Activated CD4-positive, alpha-beta T cell treated with anti-CD3 and anti-CD28 coated beads, Interleukin-2, amount 10 ng/mL, durations not matched to agents 24 days and 14 days (primary cell): ENCODE measurements at regions not wholly inside any gene's neighbourhood (a gene's known extent, or its start where the extent isn't known, plus 50 kb on each side); places are given as distances from the start of the nearest gene placed in this dataset.
"Not testable (repeated sequence)": the region's sequence is repeated elsewhere in the genome, so short reads cannot be mapped to it uniquely, and the experiment has no call there.

Experiments
- DNase-seq: peaks from one replicate; pipeline ENCODE4 v3.0.0; 2022
- H3K27ac Mint-ChIP-seq: one replicate; pipeline ENCODE4 v1.8.0; 2022; ENCODE audit warnings: mild to moderate bottlenecking, mixed read lengths
- H3K27me3 Mint-ChIP-seq: one replicate; pipeline ENCODE4 v1.8.0; 2022; ENCODE audit warnings: mixed read lengths
- H3K36me3 Mint-ChIP-seq: one replicate; pipeline ENCODE4 v1.8.0; 2022; ENCODE audit warnings: low read depth, mild to moderate bottlenecking, mixed read lengths
- H3K4me1 Mint-ChIP-seq: one replicate; pipeline ENCODE4 v1.8.0; 2021; ENCODE audit warnings: mixed read lengths
- H3K4me3 Mint-ChIP-seq: one replicate; pipeline ENCODE4 v1.8.0; 2022; ENCODE audit warnings: mild to moderate bottlenecking, moderate library complexity, mixed read lengths
- H3K9me3 Mint-ChIP-seq: one replicate; pipeline ENCODE4 v1.8.0; 2021; ENCODE audit warnings: mixed read lengths
- intact Hi-C: fragments of 100-400 bp; cut with micrococcal nuclease; formaldehyde crosslinking; loops from one replicate; pipeline ENCODE4 v1.15.1; 2023

DNA sequence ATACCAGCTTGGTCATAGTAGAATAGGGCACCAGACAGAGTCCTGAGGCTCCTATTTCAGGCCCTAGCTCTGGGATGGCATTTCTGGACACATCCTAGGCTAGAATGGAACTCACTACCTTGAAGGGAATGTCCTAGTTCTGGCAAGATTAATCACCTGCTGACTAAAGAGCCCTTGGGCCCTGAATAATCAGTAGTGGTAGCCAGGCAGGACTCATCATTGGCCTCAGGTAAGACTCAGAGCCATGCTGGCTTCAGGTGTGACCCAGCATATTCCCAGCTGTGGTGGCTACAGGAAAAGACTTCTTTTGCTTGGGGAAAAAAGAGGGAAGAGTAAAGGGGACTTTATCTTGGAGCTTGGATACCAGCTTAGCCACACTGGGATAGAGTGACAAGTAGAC is 131.0 kb upstream of the SRD5A2 start:
- DNase-seq: no peak
- intact Hi-C loops: no loop called here
- no peaks in the 10 kb centered on the region for H3K4me1 Mint-ChIP-seq
- H3K36me3 Mint-ChIP-seq: no peaks in the 10 kb centered on the region
- H3K27me3 Mint-ChIP-seq: no peaks in the 10 kb centered on the region
- H3K27ac Mint-ChIP-seq: no peak overlapping the region
- H3K9me3 Mint-ChIP-seq: no peaks in the 10 kb centered on the region
- H3K4me3 Mint-ChIP-seq: no peak overlapping the region

GRCh38 chr2:31710121-31710520 is 129.4 kb upstream of the SRD5A2 start:
- intact Hi-C loops: no loop called here
- Mint-ChIP-seq H3K4me3 (no peak overlapping the region), H3K36me3 (no peaks in the 10 kb centered on the region), H3K4me1 (no peaks in the 10 kb centered on the region), H3K27ac (no peak overlapping the region), H3K27me3 (no peaks in the 10 kb centered on the region), H3K9me3 (no peaks in the 10 kb centered on the region)
- no peak for DNase-seq

GRCh38 chr2:31707992-31708391 is 127.3 kb upstream of the SRD5A2 start:
- Mint-ChIP-seq H3K9me3 (peaks cover 3% of the 10 kb centered on the region), H3K36me3 (no peaks in the 10 kb centered on the region), H3K4me3 (no peak overlapping the region), H3K4me1 (no peaks in the 10 kb centered on the region), H3K27me3 (no peaks in the 10 kb centered on the region), H3K27ac (no peak overlapping the region)
- intact Hi-C loops: no loop called here
- no peak for DNase-seq

- intact Hi-C loops: no loop called here
- Mint-ChIP-seq H3K27ac (no peak overlapping the region), H3K4me3 (no peak overlapping the region), H3K27me3 (no peaks in the 10 kb centered on the region), H3K36me3 (no peaks in the 10 kb centered on the region), H3K4me1 (no peaks in the 10 kb centered on the region), H3K9me3 (peaks cover 9% of the 10 kb centered on the region)
- DNase-seq: no peak
These were observed 123.9 kb upstream of the SRD5A2 start for GRCh38 chr2:31704561-31705212.

DNA sequence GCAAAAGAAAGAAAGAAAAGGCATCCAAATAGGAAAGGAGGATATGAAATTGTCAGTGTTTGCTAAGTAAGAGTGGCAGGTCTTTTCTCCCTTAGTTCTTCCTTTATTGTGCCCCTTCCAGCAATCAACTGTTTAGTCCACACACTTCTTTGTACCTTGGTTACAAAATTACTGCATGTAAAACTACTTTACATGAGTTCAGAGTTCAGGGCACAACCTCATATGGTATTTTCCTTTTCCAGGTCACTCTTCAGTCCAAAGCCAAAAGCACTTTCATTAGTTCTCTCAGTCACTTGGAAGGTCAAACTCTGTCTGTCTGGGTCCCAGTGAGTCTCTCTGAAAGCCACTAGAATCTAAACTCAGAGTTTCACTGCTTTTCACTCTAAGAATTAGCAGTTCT is 122.5 kb upstream of the SRD5A2 start:
- intact Hi-C loops: no loop called here
- no peak overlapping the region for H3K27ac Mint-ChIP-seq
- no peak overlapping the region for H3K4me3 Mint-ChIP-seq
- no peaks in the 10 kb centered on the region for H3K4me1 Mint-ChIP-seq
- H3K9me3 Mint-ChIP-seq: peaks cover 14% of the 10 kb centered on the region
- DNase-seq: no peak
- no peaks in the 10 kb centered on the region for H3K27me3 Mint-ChIP-seq
- no peaks in the 10 kb centered on the region for H3K36me3 Mint-ChIP-seq

GRCh38 chr2:31698722-31699121 is 118.0 kb upstream of the SRD5A2 start:
- H3K4me1 Mint-ChIP-seq: no peaks in the 10 kb centered on the region
- no peak overlapping the region for H3K4me3 Mint-ChIP-seq
- H3K36me3 Mint-ChIP-seq: no peaks in the 10 kb centered on the region
- DNase-seq: no peak
- peaks cover 38% of the 10 kb centered on the region for H3K9me3 Mint-ChIP-seq
- intact Hi-C loops: no loop called here
- H3K27me3 Mint-ChIP-seq: no peaks in the 10 kb centered on the region
- H3K27ac Mint-ChIP-seq: no peak overlapping the region

GRCh38 chr2:31696068-31696467 is 115.3 kb upstream of the SRD5A2 start:
- no peaks in the 10 kb centered on the region for H3K27me3 Mint-ChIP-seq
- H3K36me3 Mint-ChIP-seq: no peaks in the 10 kb centered on the region
- intact Hi-C loops: no loop called here
- no peak overlapping the region for H3K4me3 Mint-ChIP-seq
- DNase-seq: no peak
- peaks cover 37% of the 10 kb centered on the region for H3K9me3 Mint-ChIP-seq
- H3K27ac Mint-ChIP-seq: no peak overlapping the region
- H3K4me1 Mint-ChIP-seq: no peaks in the 10 kb centered on the region

DNA sequence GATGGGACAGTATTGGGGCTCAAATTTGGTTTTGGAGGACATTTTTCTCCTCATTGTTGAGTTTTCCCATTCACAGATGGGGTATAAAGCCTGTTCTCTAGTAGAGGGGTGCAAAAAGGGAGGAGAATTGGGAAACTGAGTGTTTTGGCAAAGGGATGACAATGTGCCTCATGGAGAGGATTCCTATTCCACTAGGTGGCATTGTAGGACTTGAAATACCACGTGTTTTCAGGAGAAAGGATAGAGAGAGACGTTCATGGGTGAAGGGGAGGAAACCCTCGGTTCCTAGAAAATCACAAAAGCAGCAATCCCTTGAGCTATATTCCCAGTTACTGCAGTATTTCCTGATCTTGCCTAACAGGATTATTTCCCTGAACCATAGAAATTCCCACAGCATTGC is 113.7 kb upstream of the SRD5A2 start:
- H3K27me3 Mint-ChIP-seq: no peaks in the 10 kb centered on the region
- no peak overlapping the region for H3K27ac Mint-ChIP-seq
- peaks cover 36% of the 10 kb centered on the region for H3K9me3 Mint-ChIP-seq
- intact Hi-C loops: no loop called here
- H3K4me3 Mint-ChIP-seq: no peak overlapping the region
- H3K4me1 Mint-ChIP-seq: no peaks in the 10 kb centered on the region
- H3K36me3 Mint-ChIP-seq: no peaks in the 10 kb centered on the region
- DNase-seq: no peak

GRCh38 chr2:31693882-31694281 is 113.1 kb upstream of the SRD5A2 start:
- Mint-ChIP-seq H3K4me1 (no peaks in the 10 kb centered on the region), H3K36me3 (no peaks in the 10 kb centered on the region), H3K4me3 (no peak overlapping the region), H3K27me3 (no peaks in the 10 kb centered on the region), H3K9me3 (peaks cover 36% of the 10 kb centered on the region), H3K27ac (no peak overlapping the region)
- no peak for DNase-seq
- intact Hi-C loops: no loop called here

- Mint-ChIP-seq H3K27me3 (no peaks in the 10 kb centered on the region), H3K36me3 (no peaks in the 10 kb centered on the region), H3K9me3 (peaks cover 23% of the 10 kb centered on the region), H3K4me3 (no peak overlapping the region), H3K27ac (no peak overlapping the region), H3K4me1 (no peaks in the 10 kb centered on the region)
- DNase-seq: no peak
- intact Hi-C loops: no loop called here
These were observed 107.5 kb upstream of the SRD5A2 start for GRCh38 chr2:31688282-31688681.

GRCh38 chr2:31683506-31683905 is 102.8 kb upstream of the SRD5A2 start:
- H3K36me3 Mint-ChIP-seq, H3K4me3 Mint-ChIP-seq, H3K4me1 Mint-ChIP-seq, H3K27ac Mint-ChIP-seq, H3K27me3 Mint-ChIP-seq, DNase-seq, intact Hi-C loops: not testable (repeated sequence)
- peaks cover 18% of the 10 kb centered on the region for H3K9me3 Mint-ChIP-seq

DNA sequence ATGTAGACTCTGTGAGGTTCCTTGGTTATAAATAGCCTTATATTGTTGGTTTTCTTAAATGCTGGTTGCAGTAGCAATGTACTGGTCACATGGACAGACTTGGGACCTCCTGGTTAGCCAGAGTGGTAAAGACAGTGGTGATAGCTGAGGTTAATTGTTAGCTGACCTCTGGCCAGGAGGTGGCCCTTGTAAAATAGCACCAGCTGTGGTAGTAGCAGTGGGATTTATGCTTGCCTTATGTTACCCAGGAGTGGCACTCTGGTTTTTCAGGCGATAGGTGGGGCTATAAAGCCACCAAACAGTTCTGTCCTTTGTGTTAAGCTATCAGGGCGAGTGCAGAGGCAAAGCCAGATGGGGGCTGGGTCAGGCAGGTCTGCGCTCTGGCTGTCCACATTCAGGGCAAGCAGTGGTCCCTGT is 94.8 kb upstream of the SRD5A2 start:
- H3K27me3 Mint-ChIP-seq: peaks cover 1% of the 10 kb centered on the region
- intact Hi-C loops: no loop called here
- peaks cover 18% of the 10 kb centered on the region for H3K9me3 Mint-ChIP-seq
- DNase-seq: no peak
- H3K4me1 Mint-ChIP-seq: no peaks in the 10 kb centered on the region
- H3K27ac Mint-ChIP-seq: no peak overlapping the region
- H3K4me3 Mint-ChIP-seq: no peak overlapping the region
- H3K36me3 Mint-ChIP-seq: no peaks in the 10 kb centered on the region

- Mint-ChIP-seq H3K4me3 (no peak overlapping the region), H3K27me3 (peaks cover 1% of the 10 kb centered on the region), H3K9me3 (peaks cover 13% of the 10 kb centered on the region), H3K27ac (no peak overlapping the region), H3K36me3 (no peaks in the 10 kb centered on the region), H3K4me1 (no peaks in the 10 kb centered on the region)
- DNase-seq: no peak
- intact Hi-C loops: no loop called here
These were observed 93.7 kb upstream of the SRD5A2 start for GRCh38 chr2:31674446-31674845.

GRCh38 chr2:31666878-31667277 is 86.1 kb upstream of the SRD5A2 start:
- Mint-ChIP-seq H3K9me3 (peaks cover 10% of the 10 kb centered on the region), H3K27ac (no peak overlapping the region), H3K4me1 (no peaks in the 10 kb centered on the region), H3K4me3 (no peak overlapping the region), H3K36me3 (no peaks in the 10 kb centered on the region), H3K27me3 (no peaks in the 10 kb centered on the region)
- intact Hi-C loops: no loop called here
- DNase-seq: no peak

- peaks cover 2% of the 10 kb centered on the region for H3K27me3 Mint-ChIP-seq
- no peak for DNase-seq
- no peak overlapping the region for H3K27ac Mint-ChIP-seq
- H3K36me3 Mint-ChIP-seq: no peaks in the 10 kb centered on the region
- H3K4me1 Mint-ChIP-seq: no peaks in the 10 kb centered on the region
- no peaks in the 10 kb centered on the region for H3K9me3 Mint-ChIP-seq
- intact Hi-C loops: no loop called here
- no peak overlapping the region for H3K4me3 Mint-ChIP-seq
These were observed 84.4 kb upstream of the SRD5A2 start for GRCh38 chr2:31664949-31665724.
